ENCODE measurements at regions not wholly inside any gene's neighbourhood (a gene's known extent, or its start where the extent isn't known, plus 50 kb on each side); places are given as distances from the start of the nearest gene placed in this dataset.
A peak's percentile ranks its signal among the peaks of the same experiment; 100 is the strongest.
"Not testable (repeated sequence)": the region's sequence is repeated elsewhere in the genome, so short reads cannot be mapped to it uniquely, and the experiment has no call there.

GRCh38 chr21:35982717-35983116 is 77.6 kb downstream of the SETD4 start:
- DNase-seq = no peak

DNA sequence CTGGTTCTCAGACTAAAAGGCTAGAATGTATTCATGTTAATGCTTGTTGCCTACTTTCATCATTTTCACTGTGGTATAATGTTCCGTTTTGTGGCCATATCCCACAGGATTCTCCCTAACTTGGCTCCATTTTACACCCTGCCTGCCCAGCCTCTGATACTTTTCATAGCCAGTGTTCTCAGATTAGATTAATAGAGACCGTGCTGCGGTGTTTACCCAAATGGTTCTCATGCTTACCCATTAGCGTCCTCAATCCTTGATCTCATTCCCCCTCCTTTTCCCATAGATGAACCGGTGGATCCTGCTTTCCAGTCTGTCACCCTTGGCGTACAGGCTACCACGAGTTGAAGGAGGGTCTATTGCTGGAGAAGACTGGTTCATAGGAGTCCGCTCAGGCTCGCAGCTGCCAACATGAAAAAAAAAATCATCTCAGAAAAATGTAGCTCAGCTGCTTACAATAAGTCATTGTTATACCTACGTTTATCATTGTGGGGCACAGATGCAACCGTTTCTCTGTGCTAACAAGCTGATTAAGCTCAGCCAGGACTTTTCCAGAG is 78.7 kb downstream of the SETD4 start:
- DNase-seq = peak; percentile 24

DNA sequence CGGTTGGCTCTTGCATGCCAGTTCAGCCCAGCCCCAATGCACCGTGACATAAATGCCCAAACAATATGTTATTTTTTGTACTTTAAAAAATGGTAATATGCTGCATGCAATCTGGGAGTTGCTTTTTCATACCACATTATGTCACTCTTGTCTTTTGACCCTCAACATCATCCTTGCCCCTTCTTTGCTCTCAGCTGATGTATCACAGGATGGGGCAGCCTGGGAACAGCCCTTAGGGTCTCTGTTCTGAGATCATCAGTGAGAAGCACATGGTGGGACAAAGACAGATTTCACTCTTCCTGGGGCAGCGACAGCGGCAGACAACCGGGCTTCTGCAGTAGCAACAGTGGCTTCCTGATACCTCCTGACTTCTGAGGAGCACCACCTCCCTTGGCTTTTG is 79.5 kb downstream of the SETD4 start:
- no peak for DNase-seq

DNA sequence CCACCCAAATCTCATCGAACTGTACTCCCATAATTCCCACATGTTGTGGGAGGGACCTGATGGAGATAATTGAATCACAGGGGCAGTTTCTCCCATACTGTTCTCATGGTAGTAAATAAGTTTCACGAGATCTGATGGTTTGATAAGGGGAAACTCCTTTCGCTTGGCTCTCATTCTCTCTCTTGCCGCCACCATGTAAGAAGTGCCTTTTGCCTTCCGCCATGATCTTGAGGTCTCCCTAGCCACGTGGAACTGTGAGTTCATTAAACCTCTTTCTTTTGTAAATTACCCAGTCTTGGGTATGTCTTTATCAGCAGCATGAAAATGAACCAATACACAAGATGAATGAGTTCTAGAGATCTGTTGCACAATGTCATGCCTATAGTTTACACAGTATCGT is 82.5 kb downstream of the SETD4 start:
- not testable (repeated sequence) for DNase-seq

- no peak for DNase-seq
These were observed 83.4 kb downstream of the SETD4 start for GRCh38 chr21:35976929-35977328.

- no peak for DNase-seq
These were observed 83.8 kb downstream of the SETD4 start for GRCh38 chr21:35976481-35976880.

- DNase-seq = no peak
These were observed 85.6 kb downstream of the SETD4 start for GRCh38 chr21:35974775-35975174.

DNA sequence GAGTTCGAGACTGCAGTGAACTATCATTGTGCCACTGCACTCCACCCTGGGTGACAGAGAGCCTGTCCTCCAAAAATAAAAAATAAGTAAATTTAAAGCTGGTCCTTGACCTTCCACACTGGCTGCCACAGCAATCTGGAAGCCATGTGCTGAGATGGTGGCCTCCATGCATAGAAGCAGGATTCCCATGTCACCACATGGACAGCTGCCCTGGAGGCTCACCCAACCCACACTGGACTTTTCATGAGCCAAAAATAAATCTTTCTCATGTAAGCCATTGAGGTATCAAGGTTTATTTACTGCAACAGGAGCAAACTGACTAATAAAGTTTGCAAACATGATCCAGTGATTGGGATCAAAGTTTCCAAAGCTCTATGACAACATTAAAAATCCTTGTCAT is 88.5 kb downstream of the SETD4 start:
- DNase-seq = no peak

DNA sequence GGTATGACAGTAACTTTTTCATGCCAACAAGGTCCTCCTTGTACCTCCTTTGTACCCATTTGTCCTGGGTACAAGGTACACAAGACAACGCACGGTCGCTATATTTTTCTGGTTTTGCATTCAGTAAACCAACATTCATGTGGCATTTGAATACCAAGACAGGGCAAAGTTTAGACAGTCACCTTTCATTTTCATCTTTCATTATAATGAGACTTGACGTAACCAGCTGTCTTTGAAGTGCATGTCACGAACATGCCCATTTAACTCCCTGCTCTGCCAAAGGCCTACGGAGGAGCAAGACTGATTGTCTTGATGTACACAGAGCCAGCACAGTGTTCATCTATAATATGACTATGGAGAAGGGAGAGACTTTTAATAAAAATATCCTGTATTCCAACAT is 91.0 kb downstream of the SETD4 start:
- DNase-seq = no peak

DNA sequence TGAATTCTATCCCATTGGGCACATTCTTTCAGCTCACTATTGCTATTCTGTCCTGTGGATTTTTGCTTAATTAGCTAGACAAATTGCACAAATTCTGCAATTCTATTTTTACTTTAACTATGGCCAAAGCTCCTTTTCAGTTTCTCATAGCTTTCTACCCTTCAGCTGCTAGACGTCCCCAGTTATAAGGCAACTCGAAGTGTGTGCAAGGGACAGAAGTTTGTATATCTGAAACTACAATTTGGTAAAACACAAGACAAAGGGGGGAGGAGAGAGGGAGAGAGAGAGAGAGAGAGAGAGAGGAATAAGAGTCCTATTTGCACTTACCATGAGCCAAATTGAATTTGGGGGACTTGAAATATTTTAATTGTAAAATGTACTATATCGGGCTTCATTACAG is 91.8 kb downstream of the SETD4 start:
- no peak for DNase-seq

DNA sequence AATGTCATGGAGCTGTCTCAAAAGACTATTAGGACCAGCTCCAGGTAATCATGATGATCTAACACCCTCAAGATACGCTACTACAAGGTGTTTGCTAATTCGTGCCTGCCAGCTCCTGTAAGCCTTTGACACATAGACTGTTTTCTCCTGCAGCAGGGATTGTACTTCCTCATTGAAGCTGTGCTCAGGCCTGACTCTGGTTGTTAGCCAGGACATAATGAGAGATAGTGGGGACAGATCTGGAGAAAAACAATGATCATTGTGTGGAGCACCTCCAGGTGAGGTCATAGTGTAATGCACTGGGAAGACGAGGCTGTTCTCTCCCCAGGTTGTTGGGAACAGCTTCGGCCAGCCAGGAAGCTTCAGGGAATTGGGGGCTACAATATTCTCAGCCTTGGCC is 94.6 kb downstream of the SETD4 start:
- no peak for DNase-seq

- no peak for DNase-seq
These were observed 96.3 kb downstream of the SETD4 start for GRCh38 chr21:35963920-35964451.

DNA sequence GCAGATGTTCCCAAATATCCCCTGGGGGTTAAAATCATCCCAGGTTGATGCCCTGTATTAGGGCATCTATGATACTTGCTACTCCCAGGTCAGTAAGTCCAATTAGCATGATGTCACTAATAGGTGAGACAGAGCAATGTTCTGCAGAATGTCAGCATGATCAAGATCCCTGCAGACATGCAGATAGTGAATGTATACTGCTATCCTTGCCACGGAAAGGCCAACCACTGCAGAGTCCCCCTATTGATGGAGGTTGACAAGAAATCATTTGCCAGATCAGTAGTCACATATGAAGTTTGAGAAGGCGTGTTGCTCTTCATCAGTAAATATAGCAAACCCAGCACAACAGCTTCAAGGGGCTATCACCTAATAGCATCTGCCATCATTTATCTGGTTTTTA is 97.4 kb downstream of the SETD4 start:
- no peak for DNase-seq

DNA sequence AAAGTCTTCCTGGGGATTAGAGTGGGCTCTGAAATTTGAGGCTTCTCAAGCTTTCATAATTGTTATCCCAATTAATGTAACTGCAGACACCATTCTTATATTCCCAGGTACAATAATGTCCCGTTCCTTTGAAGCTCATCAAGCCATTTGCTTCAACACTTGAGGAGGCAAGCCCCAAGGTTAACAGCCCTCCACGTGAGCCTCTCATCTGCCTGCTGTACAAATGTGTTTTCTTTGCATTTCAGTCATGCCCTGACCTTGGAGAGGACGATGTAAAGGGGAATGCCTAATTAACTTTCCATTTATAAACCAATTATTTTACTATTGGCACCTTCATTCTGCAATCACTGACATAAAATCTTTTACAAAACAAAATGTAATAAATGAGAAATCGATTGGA is 106.3 kb downstream of the SETD4 start:
- DNase-seq = no peak

- DNase-seq = peak; percentile 19
These were observed 106.7 kb downstream of the SETD4 start for GRCh38 chr21:35953597-35953996.

- DNase-seq = no peak
These were observed 107.5 kb downstream of the SETD4 start for GRCh38 chr21:35952651-35953340.

DNA sequence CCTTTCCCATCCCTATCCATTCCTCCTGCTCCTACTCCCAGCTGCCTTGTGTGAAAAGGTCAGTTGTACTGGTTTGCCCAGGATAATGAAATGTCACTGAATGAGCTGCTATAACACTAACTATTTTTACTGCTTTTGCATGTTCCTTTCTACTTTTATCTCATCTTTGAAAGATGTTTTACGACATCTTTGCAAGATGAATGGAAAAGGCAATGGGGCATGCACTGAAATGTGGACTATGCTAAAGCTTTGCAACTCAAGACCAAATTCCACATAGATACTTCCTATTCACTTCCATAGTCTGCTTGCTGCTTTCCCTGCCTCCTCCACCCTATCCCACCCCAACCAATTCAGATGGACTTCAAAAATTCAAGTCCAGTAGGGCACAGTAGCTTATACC is 111.3 kb downstream of the SETD4 start:
- DNase-seq = no peak

DNA sequence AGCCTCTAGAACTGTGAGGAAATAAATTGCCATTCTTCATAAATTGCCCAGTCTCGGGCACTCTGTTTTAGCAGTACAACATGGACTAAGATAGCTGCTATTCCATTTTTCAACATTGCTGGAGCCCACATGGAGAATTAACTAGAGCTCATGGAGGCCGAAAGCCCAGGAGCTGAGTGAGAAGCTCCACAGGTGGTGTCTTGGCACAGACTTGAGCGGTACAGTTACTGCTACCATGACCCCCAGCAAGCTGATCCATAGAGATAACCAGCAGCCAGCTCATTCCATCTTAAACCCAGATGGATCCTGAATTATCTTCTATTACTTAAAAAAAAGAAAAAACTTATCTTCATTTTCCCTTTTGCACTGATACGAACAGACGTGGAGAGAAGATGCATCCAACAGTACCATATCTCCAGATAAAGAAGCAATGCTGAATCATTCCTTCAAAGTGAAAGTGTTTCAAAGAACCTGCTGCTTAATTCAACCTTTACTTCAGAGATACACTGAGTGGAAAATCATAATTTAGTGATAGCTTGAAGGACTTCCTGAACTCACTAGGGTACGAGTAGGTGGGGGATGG is 115.1 kb downstream of the SETD4 start:
- DNase-seq = no peak

- no peak for DNase-seq
These were observed 116.6 kb downstream of the SETD4 start for GRCh38 chr21:35943752-35944151.

GRCh38 chr21:35942211-35943144 is 117.8 kb downstream of the SETD4 start:
- no peak for DNase-seq

DNA sequence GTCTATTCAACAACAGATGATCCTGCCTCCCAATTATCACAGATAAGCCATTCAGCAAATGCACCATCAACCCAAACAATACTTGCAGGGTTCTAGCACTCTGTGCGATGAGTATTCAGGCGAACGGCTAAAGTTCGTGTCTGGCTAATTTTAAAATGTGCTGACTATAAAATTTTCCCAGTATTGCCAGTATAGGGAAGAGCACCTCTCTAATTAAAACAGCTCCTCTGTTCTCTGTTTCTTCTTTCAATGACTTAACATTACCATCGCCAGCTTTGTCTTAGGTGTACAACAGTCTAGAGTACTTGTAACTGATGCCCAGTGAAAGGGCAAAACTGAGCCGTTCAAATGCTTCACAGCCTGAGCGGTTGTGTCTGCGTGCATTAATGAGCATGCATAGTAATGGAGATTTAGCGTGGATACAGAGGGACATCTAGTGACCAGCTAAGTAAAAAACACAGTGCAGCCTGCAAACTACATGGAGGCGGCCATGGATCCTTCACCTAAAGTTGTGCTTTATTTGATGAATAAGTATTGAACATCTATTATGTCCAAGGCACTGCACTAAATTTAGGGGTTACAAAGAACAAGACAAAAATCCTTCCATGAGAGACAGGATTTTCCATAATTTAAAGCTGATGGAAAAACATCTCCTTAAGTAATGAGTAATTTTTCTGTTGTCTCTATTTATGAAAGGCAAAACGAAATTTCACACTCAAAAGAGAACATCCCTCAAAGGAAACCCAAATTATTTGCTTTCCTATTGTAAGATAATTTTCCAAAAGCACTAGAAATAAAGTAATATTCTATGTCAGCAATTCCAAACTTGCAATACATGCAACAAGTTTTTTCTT is 120.0 kb downstream of the SETD4 start:
- peak; percentile 88 for DNase-seq

DNA sequence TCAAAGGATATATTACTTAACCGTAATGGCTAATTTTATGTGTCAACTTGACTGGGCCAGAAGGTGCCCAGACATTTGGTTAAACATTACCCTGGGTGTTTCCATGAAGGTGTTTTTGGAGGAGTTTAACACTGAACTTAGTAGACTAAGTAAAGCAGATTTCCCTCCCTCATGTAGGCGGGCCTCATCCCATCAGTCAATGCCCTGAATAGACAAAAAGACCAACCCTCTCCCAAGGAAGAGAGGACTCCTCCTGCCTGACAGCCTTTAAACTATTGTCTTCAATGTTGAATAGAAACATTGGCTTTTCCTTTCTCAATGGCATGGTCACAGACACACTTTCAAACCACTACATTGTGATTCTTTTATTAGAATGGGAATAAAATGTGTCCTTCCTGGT is 121.9 kb downstream of the SETD4 start:
- DNase-seq = no peak
